ENCODE measurements at regions not wholly inside any gene's neighbourhood (a gene's known extent, or its start where the extent isn't known, plus 50 kb on each side); places are given as distances from the start of the nearest gene placed in this dataset.
"Not testable (repeated sequence)": the region's sequence is repeated elsewhere in the genome, so short reads cannot be mapped to it uniquely, and the experiment has no call there.

GRCh38 chr14:43132441-43132840 is 1374.6 kb downstream of the FSCB start:
- Mint-ChIP-seq H3K36me3 (ENCODE audit: low read depth) (no peaks in the 10 kb centered on the region), H3K27ac (no peak overlapping the region), H3K9me3 (peaks cover 8% of the 10 kb centered on the region), H3K27me3 (no peaks in the 10 kb centered on the region), H3K4me1 (no peaks in the 10 kb centered on the region), H3K4me3 (no peak overlapping the region)
- ATAC-seq (ENCODE audit: low read depth): no peak
- ChIA-PET CTCF (no interaction called here), POLR2A (no interaction called here)
- no peak for TF ChIP-seq CTCF (IDR thresholded peaks at IDR 0.05)
- intact Hi-C loops (cut with micrococcal nuclease): no loop called here
- DNase-seq: no peak

- H3K4me1 Mint-ChIP-seq; H3K27ac Mint-ChIP-seq; H3K9me3 Mint-ChIP-seq; POLR2A ChIA-PET; H3K36me3 Mint-ChIP-seq (ENCODE audit: low read depth); H3K4me3 Mint-ChIP-seq; intact Hi-C loops (cut with micrococcal nuclease); ATAC-seq (ENCODE audit: low read depth); DNase-seq; H3K27me3 Mint-ChIP-seq; CTCF ChIA-PET: not testable (repeated sequence)
These were observed 1378.7 kb downstream of the FSCB start for GRCh38 chr14:43128429-43128828.

DNA sequence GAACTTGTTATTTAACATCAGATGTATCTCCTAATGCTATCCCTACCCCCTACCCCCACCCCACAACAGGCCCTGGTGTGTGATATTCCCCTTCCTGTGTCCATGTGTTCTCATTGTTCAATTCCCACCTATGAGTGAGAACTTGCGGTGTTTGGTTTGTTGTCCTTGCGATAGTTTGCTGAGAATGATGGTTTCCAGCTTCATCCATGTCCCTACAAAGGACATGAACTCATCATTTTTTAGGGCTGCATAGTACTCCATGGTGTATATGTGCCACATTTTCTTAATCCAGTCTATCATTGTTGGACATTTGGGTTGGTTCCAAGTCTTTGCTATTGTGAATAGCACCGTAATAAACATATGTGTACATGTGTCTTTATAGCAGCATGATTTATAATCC is 1379.2 kb downstream of the FSCB start:
- CTCF ChIA-PET; H3K4me3 Mint-ChIP-seq; H3K9me3 Mint-ChIP-seq; DNase-seq; ATAC-seq (ENCODE audit: low read depth); intact Hi-C loops (cut with micrococcal nuclease); H3K27ac Mint-ChIP-seq; H3K36me3 Mint-ChIP-seq (ENCODE audit: low read depth); H3K27me3 Mint-ChIP-seq; H3K4me1 Mint-ChIP-seq; POLR2A ChIA-PET: not testable (repeated sequence)

DNA sequence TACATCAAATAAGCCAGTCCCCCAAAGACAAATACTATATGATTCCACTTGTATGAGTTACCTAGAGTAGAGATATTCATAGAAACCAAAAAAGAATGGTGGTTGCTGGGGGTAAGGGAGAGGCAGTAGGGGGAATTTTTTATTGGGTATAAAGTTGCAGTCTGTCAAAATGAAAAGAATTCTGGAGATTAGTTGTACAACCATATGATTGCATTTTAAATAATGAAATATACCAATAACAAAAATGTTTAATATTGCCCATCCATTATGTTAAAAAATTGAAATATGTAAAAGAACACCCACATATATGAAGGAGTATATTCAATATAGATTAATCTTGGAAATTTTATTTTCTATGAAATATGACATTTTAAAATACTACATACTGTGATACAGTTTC is 1383.5 kb downstream of the FSCB start:
- ATAC-seq (ENCODE audit: low read depth): no peak
- Mint-ChIP-seq H3K9me3 (peaks cover 10% of the 10 kb centered on the region), H3K36me3 (ENCODE audit: low read depth) (no peaks in the 10 kb centered on the region), H3K27me3 (no peaks in the 10 kb centered on the region), H3K27ac (no peak overlapping the region), H3K4me1 (no peaks in the 10 kb centered on the region), H3K4me3 (no peak overlapping the region)
- DNase-seq: no peak
- TF ChIP-seq CTCF (IDR thresholded peaks at IDR 0.05): no peak
- POLR2A ChIA-PET: no interaction called here
- CTCF ChIA-PET: no interaction called here
- intact Hi-C loops (cut with micrococcal nuclease): no loop called here

- Mint-ChIP-seq H3K27me3 (no peaks in the 10 kb centered on the region), H3K36me3 (ENCODE audit: low read depth) (no peaks in the 10 kb centered on the region), H3K4me3 (no peak overlapping the region), H3K9me3 (peaks cover 10% of the 10 kb centered on the region), H3K27ac (no peak overlapping the region), H3K4me1 (no peaks in the 10 kb centered on the region)
- CTCF ChIA-PET: no interaction called here
- intact Hi-C loops (cut with micrococcal nuclease): no loop called here
- ATAC-seq (ENCODE audit: low read depth): no peak
- DNase-seq: no peak
- POLR2A ChIA-PET: no interaction called here
- no peak for TF ChIP-seq CTCF (IDR thresholded peaks at IDR 0.05)
These were observed 1387.4 kb downstream of the FSCB start for GRCh38 chr14:43119672-43120071.

DNA sequence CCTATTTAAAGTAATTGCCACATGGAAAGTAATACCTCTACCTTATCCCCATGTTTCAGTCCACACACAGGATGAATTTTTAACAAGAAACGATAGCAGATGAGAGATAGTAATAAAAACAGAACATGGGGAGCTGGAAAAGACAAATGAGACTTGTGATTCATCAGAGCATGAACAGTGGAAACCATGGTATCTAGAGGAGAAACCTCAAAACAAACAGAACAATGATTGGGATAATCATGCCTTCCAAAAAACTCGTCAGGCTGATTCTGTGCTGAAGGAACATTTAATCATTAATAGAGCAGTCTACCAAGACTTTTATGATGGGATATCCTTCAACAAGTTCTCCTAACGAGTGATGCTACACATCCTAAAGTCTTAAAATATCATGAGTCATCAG is 1390.7 kb downstream of the FSCB start:
- no peaks in the 10 kb centered on the region for H3K27me3 Mint-ChIP-seq
- ATAC-seq (ENCODE audit: low read depth) (no peak), DNase-seq (no peak)
- no peak for TF ChIP-seq CTCF (IDR thresholded peaks at IDR 0.05)
- peaks cover 10% of the 10 kb centered on the region for H3K9me3 Mint-ChIP-seq
- intact Hi-C loops (cut with micrococcal nuclease): no loop called here
- ChIA-PET POLR2A (no interaction called here), CTCF (no interaction called here)
- no peak overlapping the region for H3K4me3 Mint-ChIP-seq
- H3K36me3 Mint-ChIP-seq (ENCODE audit: low read depth): no peaks in the 10 kb centered on the region
- no peak overlapping the region for H3K27ac Mint-ChIP-seq
- no peaks in the 10 kb centered on the region for H3K4me1 Mint-ChIP-seq
